ENCODE measurements at regions not wholly inside any gene's neighbourhood (a gene's known extent, or its start where the extent isn't known, plus 50 kb on each side); places are given as distances from the start of the nearest gene placed in this dataset.

DNA sequence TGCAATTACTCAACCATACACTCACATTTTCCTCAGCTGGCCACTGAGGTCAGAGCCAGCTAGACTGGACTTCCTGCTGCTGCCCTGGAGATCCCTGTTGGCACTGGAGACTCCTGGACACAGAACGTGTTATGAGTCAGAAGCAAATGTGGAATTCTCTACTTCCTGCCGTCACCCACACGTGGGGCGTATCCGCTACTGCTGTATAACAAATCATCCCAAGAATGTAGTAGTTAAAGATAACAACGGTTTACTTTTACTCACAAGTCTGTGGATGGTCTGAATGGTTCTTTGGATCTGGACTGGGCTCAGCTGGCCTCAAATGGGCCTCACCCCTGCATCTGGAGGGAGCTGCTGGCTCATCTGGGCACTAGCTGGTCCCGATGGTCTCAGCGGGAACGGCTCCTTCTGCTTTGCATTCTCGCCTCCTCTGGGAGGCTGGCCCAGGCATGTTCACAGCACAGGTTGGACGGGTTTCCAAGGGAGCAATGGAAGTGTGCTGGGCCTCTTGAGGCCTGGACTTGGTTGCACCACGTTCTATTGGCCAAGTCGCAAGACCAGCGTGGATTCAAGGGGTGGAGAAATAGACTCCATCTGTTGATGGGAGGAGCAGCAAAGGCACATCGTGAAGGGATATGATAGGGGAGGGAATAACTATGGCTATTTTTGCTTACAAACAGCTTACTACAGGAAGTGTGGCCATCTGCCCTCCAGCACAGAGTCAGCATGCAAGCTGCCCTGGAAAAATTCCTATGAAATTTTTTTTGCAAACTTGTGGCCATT lies 118.5 kb downstream of the SNX5 start (continued):
- TF ChIP-seq MZF1 (CRISPR knock-in tag; IDR thresholded peaks at IDR 0.05; ENCODE audit: borderline replicate concordance) (no peak), ZNF143 (CRISPR knock-in tag; IDR thresholded peaks at IDR 0.05) (0 out of 2 replicates have a peak, but pooled peaks have one; percentile 38), NRL (CRISPR knock-in tag; IDR thresholded peaks at IDR 0.05; ENCODE audit: borderline replicate concordance) (peak; percentile 89), NFE2L2 (IDR thresholded peaks at IDR 0.05; ENCODE audit: low read length) (no peak), ZBTB40 (IDR thresholded peaks at IDR 0.05) (no peak), ZBTB40 (CRISPR knock-in tag; IDR thresholded peaks at IDR 0.05) (peak; percentile 36; the same call in 1 of the 2 replicates), ZFP1 (CRISPR knock-in tag; IDR thresholded peaks at IDR 0.05) (no peak), GATA4 (IDR thresholded peaks at IDR 0.05; ENCODE audit: borderline replicate concordance, low read depth) (no peak), CBX5 (CRISPR knock-in tag; IDR thresholded peaks at IDR 0.05; ENCODE audit: borderline replicate concordance) (peak; percentile 28; the same call in 1 of the 2 replicates), ZNF33B (CRISPR knock-in tag; IDR thresholded peaks at IDR 0.05) (no peak), GZF1 (CRISPR knock-in tag; IDR thresholded peaks at IDR 0.05) (no peak), ZNF678 (CRISPR knock-in tag; IDR thresholded peaks at IDR 0.05) (no peak), ZSCAN25 (CRISPR knock-in tag; IDR thresholded peaks at IDR 0.05) (peak; percentile 72), NR2F2 (IDR thresholded peaks at IDR 0.05; ENCODE audit: borderline replicate concordance, low read depth) (no peak), AGO2 (optimal IDR thresholded peaks at IDR 0.05; ENCODE audit: low read depth, low read length) (no peak)
- TF ChIP-seq, protein P1, sequence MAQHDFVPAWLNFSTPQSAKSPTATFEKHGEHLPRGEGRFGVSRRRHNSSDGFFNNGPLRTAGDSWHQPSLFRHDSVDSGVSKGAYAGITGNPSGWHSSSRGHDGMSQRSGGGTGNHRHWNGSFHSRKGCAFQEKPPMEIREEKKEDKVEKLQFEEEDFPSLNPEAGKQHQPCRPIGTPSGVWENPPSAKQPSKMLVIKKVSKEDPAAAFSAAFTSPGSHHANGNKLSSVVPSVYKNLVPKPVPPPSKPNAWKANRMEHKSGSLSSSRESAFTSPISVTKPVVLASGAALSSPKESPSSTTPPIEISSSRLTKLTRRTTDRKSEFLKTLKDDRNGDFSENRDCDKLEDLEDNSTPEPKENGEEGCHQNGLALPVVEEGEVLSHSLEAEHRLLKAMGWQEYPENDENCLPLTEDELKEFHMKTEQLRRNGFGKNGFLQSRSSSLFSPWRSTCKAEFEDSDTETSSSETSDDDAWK (CRISPR knock-in tag; IDR thresholded peaks at IDR 0.05): no peak

Data from HepG2 (cell line).